ENCODE measurements at regions not wholly inside any gene's neighbourhood (a gene's known extent, or its start where the extent isn't known, plus 50 kb on each side); places are given as distances from the start of the nearest gene placed in this dataset.
"Not testable (repeated sequence)": the region's sequence is repeated elsewhere in the genome, so short reads cannot be mapped to it uniquely, and the experiment has no call there.

DNA sequence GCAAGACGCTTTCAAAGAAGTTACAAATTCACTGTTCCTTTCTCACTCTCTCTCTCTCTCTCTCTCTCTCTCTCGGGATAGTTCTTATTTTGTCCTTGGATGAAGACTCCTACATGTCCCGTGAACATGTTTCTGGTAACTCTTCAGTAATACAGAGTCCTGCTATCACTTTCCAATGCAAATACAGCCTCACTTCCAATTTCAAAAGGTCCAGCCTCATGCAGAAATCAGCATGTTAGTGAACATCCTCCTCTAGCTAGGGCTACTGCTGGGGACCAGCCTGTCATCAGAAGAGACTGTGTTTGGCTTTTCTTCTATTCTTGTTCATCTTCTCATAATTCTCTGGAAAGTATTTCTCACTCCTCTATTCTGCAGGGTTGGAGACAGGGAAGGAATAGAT lies 1306.7 kb upstream of the CELF4 start:
- no peak for DNase-seq (ENCODE audit: low spot score)

DNA sequence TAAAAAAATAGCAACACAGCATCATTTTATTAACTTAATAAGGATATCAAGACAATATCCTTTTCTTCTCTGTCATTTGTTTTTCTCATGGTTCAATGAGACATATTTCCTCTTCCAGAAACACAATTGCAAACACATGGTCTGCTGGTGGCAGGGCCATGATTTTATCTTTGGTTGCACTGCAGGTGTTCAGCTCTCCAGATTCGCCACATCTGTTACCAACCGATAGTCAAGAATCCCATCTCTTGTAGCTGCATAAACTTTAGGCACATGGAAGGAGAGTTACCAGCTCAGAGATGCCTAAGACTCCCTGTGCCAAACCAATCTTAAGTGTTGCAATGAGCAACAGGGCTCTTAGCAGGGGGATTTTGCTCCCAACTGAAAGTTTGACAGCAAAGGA lies 1303.2 kb upstream of the CELF4 start:
- DNase-seq (ENCODE audit: low spot score): no peak

DNA sequence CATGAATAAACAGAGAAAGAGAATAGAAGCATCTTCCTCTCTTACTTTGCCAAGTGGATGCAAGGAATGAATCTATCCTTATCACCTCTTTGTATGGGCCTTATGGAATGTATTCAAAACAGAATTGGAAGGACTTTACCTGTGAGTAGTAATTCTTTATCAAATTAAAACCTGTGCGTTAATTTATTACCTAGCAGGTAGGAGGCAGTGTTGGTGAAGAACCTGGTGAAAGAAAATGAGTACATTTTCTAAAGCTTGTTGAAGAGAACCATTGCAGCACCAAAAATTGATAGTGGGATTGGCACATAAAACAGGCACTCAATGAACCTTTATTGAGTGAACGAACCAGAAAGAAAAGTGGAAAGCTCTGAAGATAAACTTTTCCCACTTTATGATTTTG lies 1302.1 kb upstream of the CELF4 start:
- no peak for DNase-seq (ENCODE audit: low spot score)

DNA sequence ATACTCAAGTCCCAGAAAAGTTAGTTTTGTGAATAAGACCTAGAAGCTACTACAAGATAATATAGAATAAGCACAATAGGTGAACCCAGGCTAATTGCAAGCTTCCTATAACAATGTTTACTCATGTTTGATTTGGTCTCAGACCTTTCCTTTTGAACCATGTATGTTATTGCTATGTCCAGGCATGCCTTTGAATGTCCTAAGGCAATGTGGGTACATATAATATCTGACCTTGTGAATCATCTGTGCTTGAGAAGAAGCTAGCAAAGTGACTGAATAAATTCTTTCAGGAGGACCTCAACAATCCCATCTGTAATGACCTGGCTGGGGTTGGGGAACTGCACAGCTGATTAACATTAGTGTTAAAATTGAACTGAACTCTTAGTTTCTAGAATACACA lies 1285.9 kb upstream of the CELF4 start:
- no peak for DNase-seq (ENCODE audit: low spot score)

DNA sequence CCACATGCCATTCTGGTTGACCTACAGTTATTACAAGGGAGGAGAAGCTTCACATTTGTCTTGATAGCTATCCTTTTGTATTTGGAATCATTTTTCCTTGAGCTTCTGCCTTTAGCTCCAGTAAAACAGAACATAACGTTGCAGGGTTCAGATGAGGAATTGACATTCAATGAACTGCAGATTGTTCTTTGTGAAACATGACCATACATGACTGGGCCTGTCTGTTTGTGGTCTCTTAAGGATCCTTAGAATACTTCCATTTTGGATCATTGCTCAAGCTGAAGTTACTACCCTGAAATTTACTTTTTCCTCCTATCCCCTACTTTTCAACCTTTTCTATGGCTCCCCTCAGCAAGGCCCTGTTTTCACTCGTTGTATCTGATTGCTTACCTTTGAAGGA lies 1281.7 kb upstream of the CELF4 start:
- no peak for DNase-seq (ENCODE audit: low spot score)

DNA sequence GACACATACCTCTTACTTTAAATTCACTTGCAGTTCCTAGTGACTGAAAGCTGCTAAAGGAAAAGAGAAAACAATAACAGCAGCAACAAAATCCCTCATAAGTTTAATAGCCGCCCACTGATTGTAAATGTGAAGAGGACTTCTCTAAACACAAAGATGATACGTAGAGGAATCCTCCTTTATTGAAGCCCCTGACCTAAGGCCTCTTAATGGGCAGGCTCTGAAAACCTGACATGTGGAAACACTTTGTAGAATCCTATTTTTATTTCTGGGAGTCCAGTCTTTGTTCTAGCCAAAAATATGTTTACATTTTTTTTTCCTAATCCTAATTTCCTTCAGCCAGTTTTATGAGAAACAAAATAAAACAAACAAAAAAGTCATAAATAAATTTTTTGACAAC lies 1277.7 kb upstream of the CELF4 start:
- no peak for DNase-seq (ENCODE audit: low spot score)

DNA sequence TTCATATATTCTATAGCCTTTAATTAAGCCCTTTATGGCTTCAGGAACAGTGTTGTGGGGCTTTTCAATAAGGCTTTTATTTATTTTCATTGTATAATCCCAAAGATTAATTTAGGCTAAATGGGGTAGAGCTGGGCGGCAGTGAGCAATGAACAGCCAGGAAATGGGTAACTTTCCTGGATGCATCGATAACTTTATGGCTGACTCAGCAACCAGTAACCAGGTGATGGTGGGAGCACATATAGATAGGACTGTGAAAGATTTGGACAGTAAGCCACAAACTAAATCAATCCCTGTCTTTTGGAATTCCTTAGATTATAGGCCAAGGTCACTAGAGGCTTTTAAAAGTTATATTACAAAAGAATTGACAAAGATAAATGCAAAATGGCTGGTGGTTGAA lies 1260.6 kb upstream of the CELF4 start:
- no peak for DNase-seq (ENCODE audit: low spot score)

DNA sequence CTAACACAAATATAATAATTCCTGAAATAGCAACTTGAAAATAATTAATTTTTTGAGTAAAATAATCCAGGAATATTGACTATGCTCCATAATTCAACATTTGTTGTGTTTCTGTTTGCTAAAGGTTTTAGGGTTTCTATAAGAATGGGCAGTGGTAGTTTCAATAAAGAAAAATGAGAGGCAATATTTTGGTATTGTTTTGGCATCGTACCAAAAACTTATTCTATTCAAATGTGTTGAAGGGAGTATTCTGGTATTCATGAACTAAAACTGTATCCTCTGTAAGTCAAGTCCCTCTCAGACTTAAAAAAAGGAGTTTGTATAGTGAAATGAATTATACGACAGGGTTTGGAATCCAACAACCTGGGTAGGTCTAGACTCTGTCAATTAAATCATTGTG lies 1245.6 kb upstream of the CELF4 start:
- no peak for DNase-seq (ENCODE audit: low spot score)

DNA sequence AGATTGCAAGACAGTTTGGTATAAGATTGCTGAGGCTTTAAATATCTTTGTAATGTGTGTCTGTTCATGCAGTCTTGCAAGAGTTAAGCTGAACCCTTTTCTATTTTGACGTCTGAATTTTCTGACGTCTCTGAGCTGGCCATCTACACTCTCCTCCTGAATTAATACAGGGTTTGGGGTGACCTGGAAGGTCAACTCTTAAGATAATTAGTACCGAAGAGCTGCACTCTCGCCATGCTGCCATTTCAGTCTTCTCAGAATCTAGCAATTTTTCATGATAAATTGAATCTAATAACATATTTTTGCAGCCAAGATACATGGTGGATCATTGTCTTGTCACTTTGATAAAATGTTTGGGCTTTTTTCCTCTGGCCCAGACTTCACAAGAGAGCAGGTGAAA lies 1245.2 kb upstream of the CELF4 start:
- no peak for DNase-seq (ENCODE audit: low spot score)

DNA sequence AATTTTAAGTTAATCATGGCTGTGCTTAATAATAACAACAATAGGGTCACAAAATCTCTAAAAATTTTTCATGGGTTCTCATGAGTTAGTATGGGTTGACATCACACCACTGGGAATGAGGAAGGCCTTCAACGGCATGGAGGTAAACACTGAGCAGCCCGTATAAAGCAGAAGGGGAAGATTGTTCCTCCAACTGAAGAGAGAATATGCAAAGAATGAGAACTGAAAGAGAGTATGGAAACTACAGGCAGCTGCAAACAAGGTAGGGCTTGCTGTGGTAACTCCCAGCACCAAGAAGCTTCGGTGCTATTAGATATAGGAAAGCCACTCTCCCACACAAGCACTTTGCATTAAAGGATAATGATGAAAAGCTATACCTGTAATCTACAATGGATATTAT lies 1242.3 kb upstream of the CELF4 start:
- DNase-seq (ENCODE audit: low spot score): no peak

DNA sequence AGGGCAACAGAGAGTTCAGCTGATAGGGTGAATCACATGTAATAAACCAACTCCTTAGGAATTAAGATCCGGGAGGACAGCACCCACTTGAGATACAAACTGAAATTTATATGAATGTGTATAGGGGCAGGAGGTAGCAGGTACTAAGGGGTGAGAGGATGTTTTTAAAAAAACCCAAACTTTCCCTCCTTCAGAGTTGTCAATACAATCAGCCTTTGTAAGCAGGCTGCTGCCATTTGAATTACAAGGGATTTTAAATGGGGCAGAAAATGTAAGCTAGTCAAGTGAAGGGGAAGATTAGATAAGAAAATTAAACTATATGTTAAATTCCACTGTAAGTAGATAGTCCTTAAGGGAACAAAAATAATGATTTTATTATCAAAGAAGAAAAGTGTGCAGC lies 1239.7 kb upstream of the CELF4 start:
- no peak for DNase-seq (ENCODE audit: low spot score)

DNA sequence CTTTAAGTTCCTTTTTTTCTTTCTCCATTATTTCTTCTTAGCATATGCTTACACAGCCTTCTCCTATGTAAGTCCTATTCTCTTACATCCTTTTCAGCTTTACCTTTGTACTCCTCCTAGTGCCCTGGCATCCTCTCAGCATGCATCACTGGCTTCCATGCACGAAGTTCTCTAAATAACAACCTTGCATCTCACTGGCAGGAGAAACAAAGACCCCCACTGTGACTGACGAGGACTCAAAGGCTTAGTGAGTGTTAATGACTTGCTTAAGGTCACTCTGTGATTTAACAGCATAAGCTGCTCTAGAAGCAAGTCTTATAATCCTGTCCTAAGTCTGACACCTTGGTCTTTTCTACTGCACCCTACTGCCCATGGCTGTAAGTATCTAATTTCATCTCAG lies 1236.0 kb upstream of the CELF4 start:
- no peak for DNase-seq (ENCODE audit: low spot score)

DNA sequence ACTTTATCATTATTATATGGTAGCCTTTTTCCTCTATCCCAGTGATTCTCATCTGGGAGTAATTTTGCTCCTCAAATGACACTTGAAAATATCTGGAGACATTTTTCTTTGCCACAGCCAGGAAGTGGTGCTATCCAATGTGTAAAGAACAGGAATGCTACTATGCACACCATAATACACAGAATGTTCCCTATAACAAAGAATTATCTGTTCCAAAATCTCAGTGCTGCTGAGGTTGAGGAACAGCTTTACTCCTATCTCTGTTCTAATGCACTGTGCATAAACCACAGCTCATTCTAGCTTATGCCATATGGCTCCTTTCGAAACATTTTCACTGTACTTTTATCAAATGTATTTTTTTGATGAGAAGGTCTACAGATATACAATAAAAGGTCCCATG lies 1231.2 kb upstream of the CELF4 start:
- DNase-seq (ENCODE audit: low spot score): no peak

DNA sequence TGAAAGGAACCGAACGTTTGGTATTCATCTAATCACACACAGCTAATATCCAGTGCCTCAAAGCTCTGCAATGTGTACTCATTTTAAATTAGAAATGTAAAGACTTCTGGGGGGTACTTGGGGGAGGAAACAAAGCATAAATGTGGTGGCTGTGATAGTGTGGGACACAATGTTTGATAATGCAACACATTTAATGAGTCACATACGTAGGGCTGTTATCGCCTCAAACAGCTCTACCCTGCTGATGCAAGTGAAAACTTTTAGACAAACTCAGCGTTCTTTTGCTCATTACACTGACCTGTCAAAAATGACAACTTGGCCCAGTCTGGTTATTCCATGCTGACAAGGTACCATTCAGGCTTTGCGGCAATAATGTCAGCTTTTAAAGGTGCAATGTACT lies 1227.1 kb upstream of the CELF4 start:
- no peak for DNase-seq (ENCODE audit: low spot score)

DNA sequence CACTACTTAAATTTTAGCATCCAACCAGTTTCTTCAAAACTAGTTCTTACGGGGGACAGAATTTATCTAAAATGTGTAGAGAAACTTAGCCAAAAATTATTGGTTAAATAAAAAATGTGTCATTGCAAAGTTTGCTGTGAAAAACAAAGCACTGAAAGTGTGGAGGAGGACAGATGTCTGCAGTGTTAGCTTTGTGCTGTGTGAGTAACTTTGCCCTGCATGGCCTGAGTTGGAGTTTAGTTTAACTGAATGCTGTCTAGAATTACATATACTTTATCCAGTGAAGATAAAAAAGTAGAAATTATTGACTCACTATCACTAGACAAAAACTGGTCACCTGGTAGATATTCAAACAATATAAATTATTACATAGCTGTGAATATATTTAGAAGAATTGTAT lies 1225.2 kb upstream of the CELF4 start:
- no peak for DNase-seq (ENCODE audit: low spot score)

DNA sequence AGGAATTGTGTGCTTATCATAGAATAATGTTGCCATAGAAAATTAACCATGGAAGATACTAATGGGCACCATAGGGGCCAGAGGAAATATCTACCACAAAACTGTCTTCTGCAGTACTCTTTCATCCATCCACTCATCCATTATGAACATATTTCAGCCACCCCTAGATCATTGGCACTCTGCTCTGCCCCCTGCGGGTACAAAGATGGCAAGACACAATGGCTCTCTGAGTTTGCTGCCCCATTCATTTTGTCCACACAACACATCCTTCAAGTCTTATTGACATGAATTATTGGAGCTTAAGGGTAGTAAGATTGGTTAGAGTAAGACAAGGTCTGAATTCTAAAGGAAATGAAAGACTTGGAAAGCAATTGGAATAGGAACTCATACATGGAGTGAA lies 1224.7 kb upstream of the CELF4 start:
- no peak for DNase-seq (ENCODE audit: low spot score)

DNA sequence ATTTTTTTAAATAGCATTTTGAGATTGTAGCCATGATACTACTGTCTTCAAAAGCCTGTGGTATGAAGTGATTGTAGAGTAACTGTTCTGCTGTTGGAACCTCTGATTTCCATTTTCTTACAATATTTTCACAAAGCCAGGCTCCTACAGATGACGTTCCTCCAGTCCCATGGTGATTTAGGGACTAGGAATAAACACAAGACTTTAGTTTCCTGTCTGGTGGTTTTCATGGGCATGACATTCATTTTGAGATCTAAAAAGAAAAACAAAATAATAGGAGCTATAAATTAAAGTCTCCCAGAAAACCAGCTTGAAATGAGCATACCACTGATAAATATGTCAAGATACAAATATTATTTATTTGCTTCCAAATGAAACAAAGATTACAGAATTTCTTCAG lies 1223.5 kb upstream of the CELF4 start:
- no peak for DNase-seq (ENCODE audit: low spot score)

DNA sequence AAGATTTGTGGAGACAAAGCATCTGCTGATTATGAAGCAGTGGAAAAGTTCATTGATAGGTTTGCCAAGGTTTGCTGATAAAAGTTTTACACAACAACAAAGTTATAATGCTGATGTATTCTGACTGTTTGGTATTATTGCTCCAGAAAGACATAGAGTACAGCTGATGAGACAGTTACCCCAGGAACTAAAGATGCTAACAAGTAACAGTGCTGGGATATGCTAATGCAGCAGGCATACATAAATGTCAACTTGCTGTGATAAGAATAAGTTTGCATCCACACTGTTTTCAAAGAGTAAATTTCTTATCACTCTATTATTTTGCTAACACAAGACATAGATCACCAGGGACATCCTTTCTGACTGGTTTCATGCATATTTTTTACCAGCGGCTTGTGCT lies 1221.3 kb upstream of the CELF4 start:
- DNase-seq (ENCODE audit: low spot score): no peak

DNA sequence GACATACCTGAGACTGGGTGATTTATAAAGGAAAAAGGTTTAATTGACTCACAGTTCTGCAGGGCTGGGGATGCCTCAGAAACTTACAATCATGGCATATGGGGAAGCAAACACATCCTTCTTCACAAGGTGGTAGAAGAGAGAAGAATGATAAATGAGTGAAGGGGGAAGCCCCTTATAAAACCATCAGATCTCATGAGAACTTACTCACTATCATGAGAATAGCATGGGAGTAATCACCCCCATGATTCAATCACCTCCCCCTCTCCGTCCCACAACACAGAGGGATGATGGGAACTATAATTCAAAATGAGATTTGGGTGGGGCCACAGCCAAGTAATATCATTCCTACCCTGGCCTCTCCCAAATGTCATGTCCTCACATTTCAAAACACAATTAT lies 1206.0 kb upstream of the CELF4 start:
- not testable (repeated sequence) for DNase-seq (ENCODE audit: low spot score)

DNA sequence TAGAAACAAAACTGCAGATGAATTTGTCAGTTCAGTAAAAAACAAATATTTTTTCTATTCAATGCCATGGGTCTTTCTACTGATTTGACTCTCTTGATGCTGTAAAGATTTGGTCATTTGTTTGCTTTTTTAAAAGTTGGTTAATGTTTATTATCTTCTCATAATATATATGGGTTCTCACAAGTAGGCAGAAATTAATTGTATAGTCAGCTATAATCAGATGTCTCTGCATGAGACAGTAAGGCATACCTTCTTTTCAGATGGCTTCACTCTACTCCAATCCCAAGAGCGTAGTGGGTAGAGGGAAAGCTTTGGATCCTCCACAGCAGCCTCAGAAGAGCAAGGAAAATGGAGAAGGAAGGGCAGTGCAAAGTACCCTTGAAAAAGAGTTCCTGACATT lies 1202.9 kb upstream of the CELF4 start:
- DNase-seq (ENCODE audit: low spot score): no peak

DNA sequence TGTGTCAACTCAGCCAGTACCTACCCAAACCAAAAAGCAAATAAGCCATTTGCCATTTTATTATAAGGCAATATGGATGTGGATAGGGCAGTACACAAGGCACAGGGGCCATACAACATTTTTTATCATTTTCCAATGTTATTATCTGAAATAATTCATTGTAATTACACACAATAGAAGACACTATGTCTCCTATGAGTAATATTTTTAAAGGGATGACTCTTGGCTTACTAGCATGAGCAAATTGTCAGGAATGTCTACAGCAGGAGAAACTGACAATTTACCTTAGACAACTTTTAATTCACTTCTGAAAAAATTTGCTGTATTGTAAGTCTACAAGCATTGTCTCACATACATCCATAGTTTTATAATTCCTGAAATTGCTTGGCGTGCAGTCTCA lies 1193.9 kb upstream of the CELF4 start:
- no peak for DNase-seq (ENCODE audit: low spot score)

DNA sequence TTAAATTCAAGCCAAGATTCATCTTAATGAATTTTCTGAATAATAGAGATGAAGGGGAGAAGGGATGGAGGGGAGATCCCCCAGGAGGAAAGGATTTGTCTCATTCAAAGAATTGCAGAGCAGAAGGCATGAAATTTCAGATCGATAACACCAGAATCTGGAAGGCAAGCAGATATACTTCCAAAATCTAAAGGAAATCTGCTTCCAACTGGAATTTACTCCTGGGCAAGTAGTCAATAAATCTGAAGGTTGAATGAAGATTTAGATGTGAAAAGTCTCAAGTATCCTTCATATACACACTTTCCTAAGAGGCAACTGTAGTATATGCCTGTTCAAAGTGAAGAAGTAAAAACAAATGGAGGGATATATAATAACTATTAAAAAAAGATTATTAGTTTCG lies 1190.8 kb upstream of the CELF4 start:
- no peak for DNase-seq (ENCODE audit: low spot score)

DNA sequence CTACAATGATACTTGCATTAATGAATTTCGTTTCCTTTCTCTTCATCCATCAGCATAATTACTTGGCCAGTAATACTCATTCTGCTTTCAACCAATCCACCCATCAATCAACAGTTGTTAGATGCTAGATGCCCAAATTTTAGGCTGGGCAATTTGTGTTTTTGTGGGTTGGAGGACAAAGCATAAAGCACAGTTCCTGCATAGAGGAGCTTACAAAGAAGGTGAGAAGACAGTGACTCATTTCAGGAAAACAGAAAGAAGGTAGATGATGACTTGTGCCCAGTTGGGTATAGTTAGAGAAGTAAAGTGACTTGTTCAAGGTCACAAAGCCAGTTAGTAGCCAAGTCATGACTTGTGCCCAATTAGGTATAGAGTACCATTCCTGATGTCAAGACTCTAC lies 1186.8 kb upstream of the CELF4 start:
- DNase-seq (ENCODE audit: low spot score): no peak

DNA sequence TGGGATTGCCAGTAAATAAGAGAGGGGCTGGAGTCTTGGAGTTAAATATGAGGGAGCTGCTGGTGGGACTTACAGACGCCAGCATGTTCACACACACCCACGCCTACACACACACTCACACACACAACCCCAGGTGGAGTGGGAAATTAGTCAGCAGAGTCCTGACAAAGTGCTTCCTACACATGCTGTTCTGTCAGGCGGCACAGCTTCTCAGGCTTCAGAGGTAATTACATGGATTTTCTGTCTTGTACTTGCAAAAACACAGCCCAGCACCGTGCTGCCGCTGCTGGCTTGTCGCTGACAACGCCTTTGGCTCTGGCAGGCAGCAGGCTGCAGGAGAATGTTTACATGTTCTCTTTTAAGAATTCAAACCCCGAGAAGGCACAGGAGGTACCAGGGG lies 1186.3 kb upstream of the CELF4 start:
- no peak for DNase-seq (ENCODE audit: low spot score)

DNA sequence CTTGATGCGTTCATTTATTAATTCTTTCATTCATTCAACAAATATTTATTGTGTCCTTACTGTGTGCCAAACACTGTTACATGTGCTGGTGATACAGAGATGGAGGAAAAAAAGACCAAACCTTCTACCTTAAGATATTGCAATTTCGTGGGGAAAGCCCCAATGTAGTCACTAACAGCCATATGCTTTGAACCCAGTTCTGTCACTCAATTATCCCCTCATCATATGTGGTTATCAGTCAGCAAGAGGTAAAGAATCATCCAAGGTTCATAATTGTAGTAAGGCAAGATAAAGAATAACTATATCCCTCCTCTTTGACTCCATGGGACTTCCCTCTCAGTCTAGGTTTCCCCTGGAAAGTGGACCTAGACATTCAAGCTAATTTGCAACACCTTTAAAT lies 1185.6 kb upstream of the CELF4 start:
- DNase-seq (ENCODE audit: low spot score): no peak
